GM23248 (cell line): ENCODE measurements at regions not wholly inside any gene's neighbourhood (a gene's known extent, or its start where the extent isn't known, plus 50 kb on each side); places are given as distances from the start of the nearest gene placed in this dataset.
"Not testable (repeated sequence)": the region's sequence is repeated elsewhere in the genome, so short reads cannot be mapped to it uniquely, and the experiment has no call there.

Experiments
- DNase-seq: peaks from one replicate; pipeline ENCODE4 v3.0.0-alpha.2; 2015
- H2AFZ ChIP-seq: fragments of 200-600 bp; sonication (generic); 2 replicates; pipeline ENCODE4 v1.6.1; 2016; ENCODE audit warnings: antibody characterized with exemption
- H3F3A ChIP-seq: fragments of 200-600 bp; sonication (generic); 2 replicates; pipeline ENCODE4 v1.6.1; 2016; ENCODE audit warnings: mild to moderate bottlenecking, antibody characterized with exemption, mixed run types; ENCODE audit not compliant: insufficient read depth
- H3K27ac ChIP-seq: fragments of 200-600 bp; sonication (generic); 2 replicates; pipeline ENCODE4 v1.5.1; 2016; ENCODE audit warnings: mild to moderate bottlenecking
- H3K27me3 ChIP-seq: fragments of 200-600 bp; sonication (generic); replicated peaks from 2 replicates; pipeline ENCODE4 v1.6.1; 2016; ENCODE audit warnings: mild to moderate bottlenecking; ENCODE audit not compliant: insufficient read depth
- H3K36me3 ChIP-seq: fragments of 200-600 bp; sonication (generic); 2 replicates; pipeline ENCODE4 v1.6.1; 2016; ENCODE audit warnings: low read depth, mild to moderate bottlenecking
- H3K4me1 ChIP-seq: fragments of 200-600 bp; sonication (generic); 2 replicates; pipeline ENCODE4 v1.6.1; 2016; ENCODE audit warnings: mild to moderate bottlenecking; ENCODE audit not compliant: insufficient read depth
- H3K4me2 ChIP-seq: fragments of 200-600 bp; sonication (generic); one replicate; pipeline ENCODE4 v1.6.1; 2016; ENCODE audit warnings: mild to moderate bottlenecking; ENCODE audit not compliant: unreplicated experiment
- H3K4me3 ChIP-seq: fragments of 200-600 bp; sonication (generic); 2 replicates; pipeline ENCODE4 v1.5.1; 2016; ENCODE audit warnings: mild to moderate bottlenecking
- H3K79me2 ChIP-seq: fragments of 200-600 bp; sonication (generic); 2 replicates; pipeline ENCODE4 v1.6.1; 2016; ENCODE audit warnings: mild to moderate bottlenecking; ENCODE audit not compliant: insufficient read depth
- H3K9ac ChIP-seq: fragments of 200-600 bp; sonication (generic); 2 replicates; pipeline ENCODE4 v1.6.1; 2016; ENCODE audit warnings: mild to moderate bottlenecking
- H3K9me2 ChIP-seq: fragments of 200-600 bp; sonication (generic); 2 replicates; pipeline ENCODE4 v1.6.1; 2016; ENCODE audit warnings: mixed run types, mild to moderate bottlenecking, moderate library complexity; ENCODE audit not compliant: insufficient read depth
- H3K9me3 ChIP-seq: fragments of 200-600 bp; sonication (generic); one replicate; pipeline ENCODE4 v1.6.1; 2017; ENCODE audit warnings: low read depth
- H4K20me1 ChIP-seq: fragments of 200-600 bp; sonication (generic); 2 replicates; pipeline ENCODE4 v1.6.0; 2016; ENCODE audit not compliant: insufficient read depth
- EZH2 ChIP-seq: fragments of 200-600 bp; sonication (generic); IDR thresholded peaks from 2 replicates; pipeline ENCODE4 v1.6.1; 2018; ENCODE audit warnings: antibody characterized with exemption, mild to moderate bottlenecking; ENCODE audit not compliant: insufficient read depth, poor library complexity, severe bottlenecking
- EZH2phosphoT487 ChIP-seq: fragments of 200-600 bp; sonication (generic); IDR thresholded peaks from 2 replicates; pipeline ENCODE4 v1.6.1; 2018; ENCODE audit warnings: antibody characterized with exemption, moderate library complexity, mild to moderate bottlenecking, low read depth; ENCODE audit not compliant: insufficient read depth
- WGBS, 2 experiments: methylation state at CpG; one replicate each; pipeline ENCODE4 v1.1.6; 2015 to 2017; ENCODE audit warnings: low lambda C conversion rate in 2 of 2, low coverage in 1 of 2; ENCODE audit errors: missing lambda C conversion rate in 2 of 2; 5-methylcytosine and 5-hydroxymethylcytosine counted together
- in situ Hi-C: fragments of 300-500 bp; cut with MboI; formaldehyde crosslinking; loops from 2 replicates; pipeline ENCODE4 v1.15.0; 2020

DNA sequence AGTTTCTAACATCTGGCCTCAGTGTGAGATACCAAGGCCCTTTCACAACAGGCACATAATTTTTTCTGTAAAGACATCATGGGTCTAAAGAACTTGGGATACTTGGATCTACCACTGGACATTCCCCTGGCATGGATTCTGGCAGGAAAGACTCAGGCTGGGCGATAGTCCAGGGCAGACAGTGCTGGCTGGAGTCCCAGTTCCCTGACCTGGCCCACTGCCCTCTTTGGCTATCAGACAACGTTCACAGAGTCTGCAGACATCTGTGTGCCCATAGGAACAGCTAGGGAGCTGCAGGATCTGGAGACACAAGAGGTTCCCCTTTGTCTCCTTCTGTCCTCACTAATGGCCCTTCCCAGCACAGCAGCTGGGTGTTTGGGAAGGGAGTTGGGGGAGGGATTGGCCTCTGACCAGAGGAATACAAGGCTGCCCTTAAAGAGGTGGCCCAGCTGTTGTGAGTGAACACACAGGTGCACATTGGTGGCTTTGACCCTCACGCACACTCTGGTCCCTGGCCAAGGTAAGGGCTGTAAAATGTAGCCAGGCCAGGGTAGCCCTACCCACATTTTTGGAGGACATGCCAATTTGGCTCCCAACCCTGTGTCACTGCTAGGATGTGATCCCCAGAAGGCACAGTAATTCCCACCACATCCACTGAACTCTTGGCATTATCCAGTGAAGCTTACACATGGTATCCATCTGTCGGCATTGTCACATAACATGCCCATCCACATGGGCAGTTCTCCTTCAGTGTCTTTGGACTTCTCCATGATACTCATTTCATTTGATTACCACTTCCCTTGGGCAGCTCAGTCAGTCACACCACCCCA lies 72.3 kb downstream of the SOX3 start:
- H4K20me1 ChIP-seq, result no peaks in the 10 kb centered on the region
- no peaks in the 10 kb centered on the region for H3K36me3 ChIP-seq
- no peaks in the 10 kb centered on the region for H3F3A ChIP-seq
- no peak overlapping the region for H2AFZ ChIP-seq
- no peaks in the 10 kb centered on the region for H3K9me3 ChIP-seq
- TF ChIP-seq EZH2 (no peak), EZH2phosphoT487 (no peak)
- no peaks in the 10 kb centered on the region for H3K79me2 ChIP-seq
- H3K4me3 ChIP-seq, result no peak overlapping the region
- H3K9me2 ChIP-seq, result no peaks in the 10 kb centered on the region
- no peak overlapping the region for H3K4me2 ChIP-seq
- H3K27me3 ChIP-seq, result no peaks in the 10 kb centered on the region
- no peak overlapping the region for H3K27ac ChIP-seq
- WGBS, 2 experiments, result 0 to 4% methylated on average over 3 of the region's 4 CpGs
- peak; percentile 1 for DNase-seq
- H3K9ac ChIP-seq, result no peak overlapping the region
- in situ Hi-C loops, result no loop called here
- H3K4me1 ChIP-seq, result no peaks in the 10 kb centered on the region

DNA sequence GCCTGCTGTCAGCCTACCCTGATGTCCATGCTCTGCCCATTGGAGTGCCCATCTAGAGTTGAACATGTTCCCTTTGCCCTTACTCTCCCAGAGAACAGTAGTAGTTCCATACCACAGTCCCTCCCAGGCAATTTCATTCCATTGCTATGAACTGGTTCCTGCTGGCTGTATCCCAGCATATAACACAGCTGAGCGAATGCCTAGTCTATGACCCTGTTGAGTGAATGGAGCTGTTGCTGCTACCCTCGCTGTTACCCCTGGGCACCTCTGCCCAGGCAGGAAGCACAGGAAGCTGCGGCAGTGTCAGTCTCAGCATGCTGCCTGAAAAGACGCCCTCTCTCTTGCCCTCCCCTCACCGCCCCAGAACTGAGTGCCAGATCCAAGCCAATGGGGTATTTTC lies 73.3 kb downstream of the SOX3 start:
- H3K4me1 ChIP-seq, result no peaks in the 10 kb centered on the region
- no peaks in the 10 kb centered on the region for H3K36me3 ChIP-seq
- H3K9me3 ChIP-seq, result no peaks in the 10 kb centered on the region
- H3K79me2 ChIP-seq, result no peaks in the 10 kb centered on the region
- no peaks in the 10 kb centered on the region for H3K9me2 ChIP-seq
- no peak overlapping the region for H3K4me2 ChIP-seq
- H3K4me3 ChIP-seq, result no peak overlapping the region
- WGBS, 2 experiments, result 69 to 79% methylated on average over 4 to 5 of the region's 5 CpGs
- no peaks in the 10 kb centered on the region for H4K20me1 ChIP-seq
- no peak overlapping the region for H2AFZ ChIP-seq
- peak; percentile 33 for DNase-seq
- no peaks in the 10 kb centered on the region for H3K27me3 ChIP-seq
- H3K9ac ChIP-seq, result no peak overlapping the region
- TF ChIP-seq EZH2phosphoT487, result no peak
- no peak for TF ChIP-seq EZH2
- H3F3A ChIP-seq, result no peaks in the 10 kb centered on the region
- H3K27ac ChIP-seq, result no peak overlapping the region
- in situ Hi-C loops, result no loop called here

DNA sequence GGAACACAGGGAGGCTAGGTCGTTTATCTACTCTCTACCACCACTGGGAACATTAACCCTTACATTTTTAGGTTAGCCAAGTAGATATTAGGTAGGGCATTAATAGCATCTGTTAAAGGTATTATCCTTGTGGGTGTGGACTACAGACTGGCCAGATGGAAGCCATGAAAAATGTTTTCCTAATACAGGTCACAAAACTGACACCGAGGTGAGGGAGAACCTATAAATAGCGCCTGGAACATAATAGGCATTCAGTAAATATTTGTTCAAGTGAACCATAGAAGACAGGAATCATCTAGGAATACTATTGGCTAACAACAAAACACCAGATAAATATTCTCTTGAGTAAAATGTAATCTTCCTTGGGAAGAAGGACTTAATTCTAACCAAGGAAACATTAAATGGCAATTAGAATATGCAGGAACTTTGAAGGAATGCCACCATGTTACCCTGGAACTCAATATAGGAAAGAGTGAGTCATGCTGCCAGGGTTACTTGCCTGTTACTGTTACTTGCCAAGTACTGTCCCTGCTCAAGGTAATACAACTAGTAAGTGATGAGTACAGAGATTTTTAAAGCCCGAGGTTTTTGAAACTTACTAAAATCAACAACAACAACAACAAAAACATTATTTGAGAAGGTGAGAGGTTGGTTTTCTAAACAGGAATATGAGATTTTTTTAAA lies 79.0 kb downstream of the SOX3 start:
- Histone ChIP-seq H3K36me3 (no peaks in the 10 kb centered on the region), H3K9me3 (no peaks in the 10 kb centered on the region), H3F3A (no peaks in the 10 kb centered on the region), H3K9ac (no peak overlapping the region), H3K9me2 (no peaks in the 10 kb centered on the region), H3K4me1 (no peaks in the 10 kb centered on the region), H3K79me2 (no peaks in the 10 kb centered on the region), H3K27me3 (no peaks in the 10 kb centered on the region), H3K4me2 (no peak overlapping the region), H3K4me3 (no peak overlapping the region), H3K27ac (no peak overlapping the region), H2AFZ (no peak overlapping the region), H4K20me1 (no peaks in the 10 kb centered on the region)
- DNase-seq, result no peak
- TF ChIP-seq EZH2phosphoT487 (no peak), EZH2 (no peak)
- in situ Hi-C loops, result no loop called here
- WGBS, 2 experiments, result 24 to 32% methylated on average over 4 of the region's 4 CpGs

DNA sequence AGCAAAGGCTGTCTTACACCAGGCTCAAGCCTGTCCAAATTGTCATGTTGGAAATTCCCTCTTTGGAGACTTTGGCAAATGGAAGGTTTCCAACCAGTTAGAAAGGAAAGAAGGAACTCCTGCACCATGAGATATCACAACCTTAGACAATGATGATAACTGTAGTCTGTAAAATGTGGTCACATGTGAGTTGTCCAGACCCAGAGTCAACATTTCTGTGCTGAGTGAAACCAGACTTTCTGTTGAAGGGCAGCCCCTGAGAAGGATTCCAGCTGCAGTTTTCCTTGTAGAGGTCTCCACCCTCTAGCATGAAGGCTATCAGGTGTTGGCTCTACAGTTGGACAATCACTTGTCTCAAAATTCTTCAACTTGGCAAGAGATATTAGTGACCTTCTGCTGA lies 82.4 kb downstream of the SOX3 start:
- Histone ChIP-seq H4K20me1 (no peaks in the 10 kb centered on the region), H3F3A (no peaks in the 10 kb centered on the region), H2AFZ (no peak overlapping the region), H3K4me1 (no peaks in the 10 kb centered on the region), H3K9me2 (no peaks in the 10 kb centered on the region), H3K79me2 (no peaks in the 10 kb centered on the region), H3K36me3 (no peaks in the 10 kb centered on the region), H3K9me3 (no peaks in the 10 kb centered on the region), H3K4me2 (no peak overlapping the region), H3K4me3 (no peak overlapping the region), H3K27me3 (no peaks in the 10 kb centered on the region), H3K27ac (no peak overlapping the region), H3K9ac (no peak overlapping the region)
- in situ Hi-C loops, result no loop called here
- no peak for DNase-seq
- TF ChIP-seq EZH2phosphoT487 (no peak), EZH2 (no peak)

DNA sequence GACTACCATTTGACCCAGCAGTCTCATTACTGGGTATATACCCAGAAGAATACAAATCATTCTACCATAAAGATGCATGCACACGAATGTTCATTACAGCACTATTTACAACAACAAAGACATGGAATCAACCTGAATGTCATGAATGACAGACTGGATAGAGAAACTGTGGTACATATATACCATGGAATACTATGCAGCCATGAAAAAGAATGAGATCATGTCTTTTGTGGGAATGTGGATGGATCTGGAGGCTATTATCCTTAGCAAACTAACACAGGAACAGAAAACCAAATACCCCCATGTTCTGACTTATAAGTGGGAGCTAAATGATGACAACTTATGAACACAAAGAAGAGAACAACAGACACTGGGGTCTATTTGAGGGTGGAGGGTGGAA lies 102.7 kb downstream of the SOX3 start:
- H3K4me1 ChIP-seq, H3K27me3 ChIP-seq, H3K9ac ChIP-seq, H3K9me2 ChIP-seq, H3K36me3 ChIP-seq, H3F3A ChIP-seq, H3K79me2 ChIP-seq, H3K4me3 ChIP-seq, H3K9me3 ChIP-seq, DNase-seq, H3K27ac ChIP-seq, in situ Hi-C loops, H2AFZ ChIP-seq, H4K20me1 ChIP-seq, H3K4me2 ChIP-seq: not testable (repeated sequence)
- 8 to 27% methylated on average over 1 of the region's 1 CpG for WGBS, 2 experiments

DNA sequence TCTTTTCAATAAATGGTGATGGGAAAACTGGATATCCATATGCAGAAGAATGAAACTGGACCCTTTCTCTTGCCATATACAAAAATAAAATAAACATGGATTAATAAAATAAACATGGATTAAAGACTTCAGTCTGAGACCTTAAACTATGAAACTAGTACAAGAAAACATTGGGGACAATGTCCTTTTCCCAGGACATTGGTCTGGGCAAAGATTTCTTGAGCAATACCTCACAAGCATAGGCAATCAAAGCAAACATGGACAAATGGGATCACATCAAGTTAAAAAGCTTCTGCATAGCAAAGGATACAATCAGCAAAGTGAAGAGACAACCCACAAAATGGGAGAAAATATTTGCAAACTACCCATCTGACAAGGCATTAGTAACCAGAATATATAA lies 108.5 kb downstream of the SOX3 start:
- H4K20me1 ChIP-seq, H3F3A ChIP-seq, H3K79me2 ChIP-seq, H3K4me1 ChIP-seq, H3K9me3 ChIP-seq, H3K27ac ChIP-seq, H3K36me3 ChIP-seq, H2AFZ ChIP-seq, H3K27me3 ChIP-seq, H3K9me2 ChIP-seq, DNase-seq, H3K4me3 ChIP-seq, H3K4me2 ChIP-seq, H3K9ac ChIP-seq, in situ Hi-C loops: not testable (repeated sequence)
